Panc1 (cell line): ENCODE measurements at regions not wholly inside any gene's neighbourhood (a gene's known extent, or its start where the extent isn't known, plus 50 kb on each side); places are given as distances from the start of the nearest gene placed in this dataset.

Experiments used
- ATAC-seq: fragments of 200-7000 bp; cut with Tn5 transposase; 2 replicates; pipeline ENCODE4 v1.9.1; 2020; ENCODE audit warnings: mild to moderate bottlenecking, moderate library complexity
- BruUV-seq: library from RNA; stranded (reverse); fragments of 400-500 nt; replicated peaks from 2 replicates; lab custom pipeline; 2021; lab: Mats Ljungman, UMichigan
- CTCF ChIA-PET: fragments of 300-600 bp; sonication (Branson Sonifier 250); formaldehyde crosslinking; loops from one replicate; lab custom pipeline; 2022; ENCODE audit warnings: antibody characterized with exemption; lab: Charles Lee
- POLR2A ChIA-PET: fragments of 300-600 bp; sonication (Branson Sonifier 250); formaldehyde crosslinking; loops from one replicate; lab custom pipeline; 2022; ENCODE audit warnings: antibody characterized with exemption; lab: Charles Lee
- DNase-seq: peaks from one replicate; pipeline ENCODE4 v3.0.0-alpha.2; 2010; ENCODE audit warnings: low read depth, low spot score
- H3K27ac ChIP-seq: 2 replicates; pipeline ENCODE4 v1.5.1; 2011; ENCODE audit warnings: mild to moderate bottlenecking, low read length, inconsistent platforms
- H3K27me3 ChIP-seq: fragments of 200-500 bp; sonication (Bioruptor generic); 2 replicates; pipeline ENCODE4 v1.6.0; 2014; ENCODE audit warnings: low read length, inconsistent platforms; ENCODE audit not compliant: control insufficient read depth, insufficient read depth
- H3K36me3 ChIP-seq: fragments of 200-500 bp; sonication (Bioruptor generic); 2 replicates; pipeline ENCODE4 v1.5.1; 2014; ENCODE audit warnings: inconsistent platforms, mild to moderate bottlenecking, low read length, moderate library complexity; ENCODE audit not compliant: control insufficient read depth, insufficient read depth
- H3K4me1 ChIP-seq: 2 replicates; pipeline ENCODE4 v1.5.1; 2011; ENCODE audit warnings: inconsistent platforms, mild to moderate bottlenecking, low read length, moderate library complexity; ENCODE audit not compliant: control insufficient read depth, insufficient read depth
- H3K4me3 ChIP-seq, 2 experiments: 2 replicates each; pipeline ENCODE4 v1.5.1; 2011 to 2012; ENCODE audit warnings: low read depth in 2 of 2, low read length in 2 of 2, mild to moderate bottlenecking in 2 of 2, inconsistent platforms in 1 of 2, moderate library complexity in 1 of 2
- H3K9me3 ChIP-seq: fragments of 200-500 bp; sonication (Bioruptor generic); 2 replicates; pipeline ENCODE4 v1.5.1; 2014; ENCODE audit warnings: low read depth, mild to moderate bottlenecking, inconsistent platforms, low read length, moderate library complexity; ENCODE audit not compliant: control insufficient read depth, insufficient read depth
- CTCF ChIP-seq: fragments of 450-650 bp; IDR thresholded peaks from 2 replicates; pipeline ENCODE4 v1.5.1; 2017; ENCODE audit warnings: mild to moderate bottlenecking
- POLR2AphosphoS5 ChIP-seq: IDR thresholded peaks from 2 replicates; pipeline ENCODE4 v1.6.1; 2012; ENCODE audit warnings: mild to moderate bottlenecking, low read depth, low read length, moderate library complexity
- REST ChIP-seq, 2 experiments: IDR thresholded peaks; 2 replicates each; pipeline ENCODE4 v1.6.1; 2011 to 2012; ENCODE audit warnings: low read depth in 2 of 2, control low read depth in 1 of 2, low read length in 1 of 2, mild to moderate bottlenecking in 1 of 2, moderate library complexity in 1 of 2; ENCODE audit not compliant: insufficient read depth in 1 of 2
- SIN3A ChIP-seq: IDR thresholded peaks from 2 replicates; pipeline ENCODE4 v1.6.1; 2012; ENCODE audit warnings: low read depth, mild to moderate bottlenecking, low read length, moderate library complexity, borderline replicate concordance; ENCODE audit not compliant: insufficient read depth
- TCF7L2 ChIP-seq: IDR thresholded peaks from 2 replicates; pipeline ENCODE4 v1.6.1; 2011; ENCODE audit warnings: mild to moderate bottlenecking, low read depth, low read length, inconsistent platforms
- in situ Hi-C: cut with HindIII; loops from 2 replicates; pipeline ENCODE4 v1.10.0; 2016; ENCODE audit warnings: low sequenced_read_pairs, low pct_unique_long_range_greater_than_20kb
- intact Hi-C: fragments of 100-400 bp; cut with micrococcal nuclease; formaldehyde crosslinking; loops from one replicate; pipeline ENCODE4 v1.10.0; 2022; ENCODE audit not compliant: unreplicated experiment

GRCh38 chrX:91081873-91082272 lies 352.8 kb upstream of the PABPC5 start:
- in situ Hi-C loops (no loop called here), intact Hi-C loops (no loop called here)
- no peak for ATAC-seq

GRCh38 chrX:91108761-91109160 lies 325.9 kb upstream of the PABPC5 start:
- H3K9me3 ChIP-seq: no peaks in the 10 kb centered on the region
- H3K27ac ChIP-seq: no peak overlapping the region
- ChIA-PET CTCF (no interaction called here), POLR2A (no interaction called here)
- intact Hi-C loops (no loop called here), in situ Hi-C loops (no loop called here)
- H3K27me3 ChIP-seq: no peaks in the 10 kb centered on the region
- BruUV-seq: no TSS peak
- no peak for ATAC-seq
- H3K36me3 ChIP-seq: no peaks in the 10 kb centered on the region
- H3K4me1 ChIP-seq: no peaks in the 10 kb centered on the region
- H3K4me3 ChIP-seq: no peak overlapping the region
- DNase-seq: no peak
- no peak for TF ChIP-seq SIN3A
- TF ChIP-seq TCF7L2: 0 out of 2 replicates have a peak, but pooled peaks have one; percentile 31

More at GRCh38 chrX:91081873-91082272, 352.8 kb upstream of the PABPC5 start:
- Histone ChIP-seq H3K36me3 (no peaks in the 10 kb centered on the region), H3K4me1 (no peaks in the 10 kb centered on the region), H3K9me3 (no peaks in the 10 kb centered on the region), H3K27me3 (no peaks in the 10 kb centered on the region), H3K4me3 (no peak overlapping the region), H3K27ac (no peak overlapping the region)
- ChIA-PET CTCF (no interaction called here), POLR2A (no interaction called here)
- BruUV-seq: no TSS peak
- TF ChIP-seq SIN3A: no peak
- DNase-seq: no peak

- intact Hi-C loops: no loop called here
- DNase-seq: no peak
- H3K9me3 ChIP-seq: no peaks in the 10 kb centered on the region
- H3K27ac ChIP-seq: no peak overlapping the region
- ChIA-PET CTCF (no interaction called here), POLR2A (no interaction called here)
- in situ Hi-C loops: no loop called here
- H3K27me3 ChIP-seq: no peaks in the 10 kb centered on the region
- no peak overlapping the region for H3K4me3 ChIP-seq
- ATAC-seq: no peak
- H3K36me3 ChIP-seq: no peaks in the 10 kb centered on the region
- no peaks in the 10 kb centered on the region for H3K4me1 ChIP-seq
- TF ChIP-seq CTCF: no peak
- no peak for TF ChIP-seq REST (IDR thresholded peaks at IDR 0.05; ENCODE audit: insufficient read depth in 1 of 2, low read depth in 2 of 2, low read length in 1 of 2)
- TF ChIP-seq POLR2AphosphoS5: no peak
- TF ChIP-seq TCF7L2: no peak
- TF ChIP-seq SIN3A: no peak
- no TSS peak for BruUV-seq
Observed at GRCh38 chrX:91122151-91122694, 312.4 kb upstream of the PABPC5 start.
